ENCODE measurements at regions not wholly inside any gene's neighbourhood (a gene's known extent, or its start where the extent isn't known, plus 50 kb on each side); places are given as distances from the start of the nearest gene placed in this dataset.
"Not testable (repeated sequence)": the region's sequence is repeated elsewhere in the genome, so short reads cannot be mapped to it uniquely, and the experiment has no call there.

DNA sequence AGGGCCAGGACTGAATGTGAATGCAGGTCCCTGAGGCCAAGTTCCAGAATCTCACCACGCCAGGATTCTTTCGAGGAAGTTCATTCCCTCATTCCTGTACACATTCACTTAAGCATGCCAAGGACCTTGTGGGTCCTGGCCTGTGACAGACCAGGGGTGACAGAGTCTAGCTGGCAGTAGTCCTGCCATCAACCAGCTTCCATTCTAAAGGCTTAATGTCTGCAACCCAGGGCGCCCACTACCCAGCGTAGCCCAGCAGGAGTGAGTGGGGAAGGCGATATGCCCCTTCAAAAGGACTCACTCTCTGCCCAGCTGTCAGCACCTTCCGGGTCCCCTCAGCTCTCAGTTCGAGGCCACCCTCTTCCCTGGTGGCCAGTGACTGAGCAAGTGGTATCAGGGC, 61.3 kb upstream of the THOC3 start:
- not testable (repeated sequence) for DNase-seq; H3K18ac ChIP-seq (ENCODE audit: insufficient read length, low read depth, low read length); H3K79me1 ChIP-seq (ENCODE audit: insufficient read depth, low read depth, low read length, poor library complexity, severe bottlenecking); H2BK12ac ChIP-seq (ENCODE audit: insufficient read length, low read depth, low read length); H3K27ac Mint-ChIP-seq; H3T11ph ChIP-seq (ENCODE audit: low read length); H3K23ac ChIP-seq (ENCODE audit: insufficient read length, low read depth, low read length); H3K56ac ChIP-seq (ENCODE audit: insufficient read length, low read depth, low read length); H3K4me3 Mint-ChIP-seq; H4K5ac ChIP-seq (ENCODE audit: insufficient read length, low read depth, low read length); H4K91ac ChIP-seq (ENCODE audit: insufficient read length, low read depth, low read length); H3K4me2 ChIP-seq (ENCODE audit: insufficient read depth, insufficient read length, low read length); H3K4ac ChIP-seq (ENCODE audit: low read depth, low read length); H3K27me3 Mint-ChIP-seq (ENCODE audit: low read depth); H3K36me3 Mint-ChIP-seq (ENCODE audit: insufficient read depth in 1 of 3, low read depth in 3 of 3); H3K79me2 ChIP-seq (ENCODE audit: insufficient read depth, low read length); H2AFZ ChIP-seq (ENCODE audit: low read length); H3K9me3 Mint-ChIP-seq; H4K20me1 ChIP-seq (ENCODE audit: control insufficient read depth, insufficient read depth, insufficient read length); H2BK5ac ChIP-seq (ENCODE audit: insufficient read length, low read length); H3K4me1 ChIP-seq (ENCODE audit: insufficient read depth, low read length); H4K8ac ChIP-seq (replicated peaks; ENCODE audit: insufficient read length, low read depth, low read length); H2BK120ac ChIP-seq (ENCODE audit: low read depth, low read length, poor library complexity, severe bottlenecking); H2BK15ac ChIP-seq (ENCODE audit: low read depth, low read length); H3K27ac ChIP-seq (ENCODE audit: insufficient read length, low read depth, low read length); H3K23me2 ChIP-seq (ENCODE audit: insufficient read length, low read depth, low read length, poor library complexity, severe bottlenecking); H3K14ac ChIP-seq (ENCODE audit: insufficient read depth, low read length); H3K9ac ChIP-seq (ENCODE audit: extremely low read depth, insufficient read length, low read length); H2AK5ac ChIP-seq (ENCODE audit: insufficient read length, low read length); H3K27me3 ChIP-seq (ENCODE audit: insufficient read depth, low read length); H3K4me1 Mint-ChIP-seq; H3K9me3 ChIP-seq (ENCODE audit: control insufficient read depth, low read depth, low read length); H2BK20ac ChIP-seq (ENCODE audit: low read depth, low read length, poor library complexity, severe bottlenecking)
- no CpG with 5 or more reads among the region's 7 CpGs for WGBS (ENCODE audit: extremely low coverage, insufficient read length, low lambda C conversion rate)

DNA sequence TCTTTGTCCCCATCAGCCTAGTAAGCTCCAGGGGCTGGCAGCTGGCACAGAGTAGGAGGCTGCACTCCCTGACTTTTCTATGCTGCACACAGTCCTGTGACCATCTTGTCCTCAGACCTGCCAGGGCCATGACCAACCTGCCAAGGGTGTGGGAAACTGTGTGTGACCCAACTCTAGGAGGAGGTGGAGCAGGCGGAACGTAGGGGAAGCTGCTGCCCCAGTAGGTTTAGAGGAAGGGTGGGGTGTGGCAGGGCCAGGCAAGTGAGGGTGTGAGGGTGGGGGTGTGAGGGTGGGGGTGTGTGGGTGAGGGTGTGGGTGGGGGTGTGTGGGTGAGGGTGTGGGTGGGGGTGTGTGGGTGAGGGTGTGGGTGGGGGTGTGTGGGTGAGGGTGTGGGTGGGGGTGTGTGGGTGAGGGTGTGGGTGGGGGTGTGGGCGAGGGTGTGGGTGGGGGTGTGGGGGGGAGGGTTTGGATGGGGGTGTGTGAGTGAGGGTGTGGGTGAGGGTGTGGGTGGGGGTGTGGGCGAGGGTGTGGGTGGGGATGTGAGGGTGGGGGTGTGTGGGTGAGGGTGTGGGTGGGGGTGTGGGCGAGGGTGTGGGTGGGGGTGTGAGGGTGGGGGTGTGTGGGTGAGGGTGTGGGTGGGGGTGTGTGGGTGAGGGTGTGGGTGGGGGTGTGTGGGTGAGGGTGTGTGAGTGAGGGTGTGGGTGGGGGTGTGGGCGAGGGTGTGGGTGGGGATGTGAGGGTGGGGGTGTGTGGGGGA, 62.4 kb upstream of the THOC3 start:
- H2BK20ac ChIP-seq (ENCODE audit: low read depth, low read length, poor library complexity, severe bottlenecking); H3K4me1 Mint-ChIP-seq; H3K9me3 ChIP-seq (ENCODE audit: control insufficient read depth, low read depth, low read length); H3K79me2 ChIP-seq (ENCODE audit: insufficient read depth, low read length); H3K27me3 Mint-ChIP-seq (ENCODE audit: low read depth); H2BK15ac ChIP-seq (ENCODE audit: low read depth, low read length); H3K4ac ChIP-seq (ENCODE audit: low read depth, low read length); H3K18ac ChIP-seq (ENCODE audit: insufficient read length, low read depth, low read length); H2BK120ac ChIP-seq (ENCODE audit: low read depth, low read length, poor library complexity, severe bottlenecking); H3K27ac Mint-ChIP-seq; H4K91ac ChIP-seq (ENCODE audit: insufficient read length, low read depth, low read length); H4K8ac ChIP-seq (replicated peaks; ENCODE audit: insufficient read length, low read depth, low read length); H3T11ph ChIP-seq (ENCODE audit: low read length); H2BK5ac ChIP-seq (ENCODE audit: insufficient read length, low read length); H3K4me1 ChIP-seq (ENCODE audit: insufficient read depth, low read length); H3K79me1 ChIP-seq (ENCODE audit: insufficient read depth, low read depth, low read length, poor library complexity, severe bottlenecking); H3K4me3 Mint-ChIP-seq; DNase-seq; H3K4me2 ChIP-seq (ENCODE audit: insufficient read depth, insufficient read length, low read length); H3K14ac ChIP-seq (ENCODE audit: insufficient read depth, low read length); H3K27me3 ChIP-seq (ENCODE audit: insufficient read depth, low read length); H2BK12ac ChIP-seq (ENCODE audit: insufficient read length, low read depth, low read length); H2AK5ac ChIP-seq (ENCODE audit: insufficient read length, low read length); H2AFZ ChIP-seq (ENCODE audit: low read length); H4K5ac ChIP-seq (ENCODE audit: insufficient read length, low read depth, low read length); H3K23me2 ChIP-seq (ENCODE audit: insufficient read length, low read depth, low read length, poor library complexity, severe bottlenecking); H3K36me3 Mint-ChIP-seq (ENCODE audit: insufficient read depth in 1 of 3, low read depth in 3 of 3); H3K23ac ChIP-seq (ENCODE audit: insufficient read length, low read depth, low read length); H3K27ac ChIP-seq (ENCODE audit: insufficient read length, low read depth, low read length); H3K9me3 Mint-ChIP-seq; H3K56ac ChIP-seq (ENCODE audit: insufficient read length, low read depth, low read length); H3K9ac ChIP-seq (ENCODE audit: extremely low read depth, insufficient read length, low read length); H4K20me1 ChIP-seq (ENCODE audit: control insufficient read depth, insufficient read depth, insufficient read length): not testable (repeated sequence)
- WGBS (ENCODE audit: extremely low coverage, insufficient read length, low lambda C conversion rate) = no CpG with 5 or more reads among the region's 6 CpGs

Measured in H9 (cell line).